ENCODE measurements at regions not wholly inside any gene's neighbourhood (a gene's known extent, or its start where the extent isn't known, plus 50 kb on each side); places are given as distances from the start of the nearest gene placed in this dataset.
A peak's percentile ranks its signal among the peaks of the same experiment; 100 is the strongest.

DNA sequence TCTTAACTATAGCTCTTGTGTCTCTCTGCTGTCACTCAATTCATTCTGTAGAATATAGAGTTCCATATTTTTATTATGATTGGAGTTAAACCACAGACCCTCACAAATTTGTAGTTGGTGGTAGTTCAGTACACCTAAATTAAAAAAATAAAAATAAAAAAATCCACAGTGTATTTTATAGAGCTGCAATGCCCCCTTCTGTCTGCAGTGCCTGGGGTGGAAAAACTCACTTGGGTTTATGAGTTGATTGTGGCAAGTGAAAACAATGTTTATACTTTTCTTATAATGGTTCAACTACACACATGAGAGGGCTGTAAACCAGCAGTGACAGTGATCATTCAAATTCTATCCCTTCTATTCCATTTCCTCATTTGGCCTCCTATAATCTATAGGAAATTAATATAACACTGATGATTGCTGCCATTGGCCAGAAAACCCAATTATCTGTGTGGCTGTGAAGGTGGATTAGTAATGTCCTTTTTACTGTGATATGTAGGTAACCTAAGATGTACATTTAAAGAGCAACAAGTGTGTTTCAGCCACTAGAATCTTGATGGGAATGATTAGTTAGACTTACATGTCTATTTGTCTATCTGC lies 166.9 kb upstream of the LRIG3 start:
- Histone ChIP-seq H3K4me1 (peaks cover 0 to 35% (median 3%) of the 10 kb centered on the region in 3 donors), H3K9me3 (no peaks in the 10 kb centered on the region), H3K4me3 (no peak overlapping the region), H3K36me3 (no peaks in the 10 kb centered on the region), H3K27me3 (no peaks in the 10 kb centered on the region), H3K27ac (no peak overlapping the region)
- TF ChIP-seq POLR2A (IDR thresholded peaks at IDR 0.05) (no peak), CTCF (IDR thresholded peaks at IDR 0.05) (peak in 5 of 6 experiments; percentile 41 to 57 (median 54))
- intact Hi-C loops (cut with DNase I): loop anchor here (10.0 kb wide), 1 partner anchor 542 kb away; no protein-coding TSS in a partner anchor
- DNase-seq: no peak

DNA sequence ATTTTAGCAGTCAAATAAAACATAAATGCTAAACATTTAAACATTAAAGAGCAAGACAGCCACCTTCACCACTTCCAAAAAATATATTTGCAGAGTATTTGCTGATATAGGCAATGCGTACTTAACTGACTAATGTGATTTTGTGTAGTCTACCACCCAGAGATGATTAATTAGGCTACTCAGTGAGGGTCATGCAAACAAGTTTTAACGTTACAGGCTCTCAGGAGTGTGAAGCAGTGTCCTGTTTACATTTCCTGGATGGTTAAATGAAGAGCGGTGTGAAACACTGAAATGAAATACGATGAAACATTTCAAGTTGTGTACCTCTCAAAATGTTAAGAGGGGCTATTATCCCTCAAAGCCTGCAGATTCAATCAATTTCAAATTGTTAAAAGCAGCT lies 165.8 kb upstream of the LRIG3 start:
- 48 to 55% methylated on average over 4 of the region's 4 CpGs for WGBS, 2 donors
- no peak for DNase-seq
- Histone ChIP-seq H3K27ac (peak overlapping the region in 1 of 4 donors; percentile 57), H3K36me3 (no peaks in the 10 kb centered on the region), H3K9me3 (no peaks in the 10 kb centered on the region), H3K27me3 (no peaks in the 10 kb centered on the region), H3K4me1 (peaks cover 0 to 41% (median 3%) of the 10 kb centered on the region in 3 donors), H3K4me3 (no peak overlapping the region)
- no peak for TF ChIP-seq CTCF (IDR thresholded peaks at IDR 0.05)
- TF ChIP-seq POLR2A (IDR thresholded peaks at IDR 0.05): no peak
- intact Hi-C loops (cut with DNase I): loop anchor here (10.0 kb wide), 1 partner anchor 541 kb away; no protein-coding TSS in a partner anchor

GRCh38 chr12:59085690-59086089 lies 165.4 kb upstream of the LRIG3 start:
- H3K4me1 ChIP-seq: peaks cover 0 to 45% (median 4%) of the 10 kb centered on the region in 3 donors
- peak overlapping the region in 2 of 4 donors; percentile 57 to 65 for H3K27ac ChIP-seq
- H3K9me3 ChIP-seq: no peaks in the 10 kb centered on the region
- TF ChIP-seq POLR2A (IDR thresholded peaks at IDR 0.05) (no peak), CTCF (IDR thresholded peaks at IDR 0.05) (no peak)
- H3K36me3 ChIP-seq: no peaks in the 10 kb centered on the region
- H3K27me3 ChIP-seq: no peaks in the 10 kb centered on the region
- H3K4me3 ChIP-seq: no peak overlapping the region
- 16 to 17% methylated on average over 3 of the region's 3 CpGs for WGBS, 2 donors
- no peak for DNase-seq
- intact Hi-C loops (cut with DNase I): loop anchor here (10.0 kb wide), 1 partner anchor 541 kb away; no protein-coding TSS in a partner anchor

GRCh38 chr12:59084511-59085375 lies 164.4 kb upstream of the LRIG3 start:
- WGBS, 2 donors: 21 to 36% methylated on average over 11 to 12 of the region's 12 CpGs
- Histone ChIP-seq H3K27ac (peak overlapping the region in 3 of 4 donors; percentile 57 to 65 (median 59)), H3K36me3 (no peaks in the 10 kb centered on the region), H3K4me3 (peak overlapping the region in 1 of 4 donors; percentile 9), H3K27me3 (no peaks in the 10 kb centered on the region), H3K4me1 (peaks cover 0 to 55% (median 11%) of the 10 kb centered on the region in 3 donors), H3K9me3 (no peaks in the 10 kb centered on the region)
- no peak for DNase-seq
- intact Hi-C loops (cut with DNase I): loop anchor here (10.0 kb wide), 1 partner anchor 540 kb away; no protein-coding TSS in a partner anchor
- TF ChIP-seq POLR2A (IDR thresholded peaks at IDR 0.05): no peak
- no peak for TF ChIP-seq CTCF (IDR thresholded peaks at IDR 0.05)

GRCh38 chr12:59082952-59083351 lies 162.6 kb upstream of the LRIG3 start:
- H3K36me3 ChIP-seq: no peaks in the 10 kb centered on the region
- H3K4me1 ChIP-seq: peaks cover 8 to 73% (median 15%) of the 10 kb centered on the region in 3 donors
- TF ChIP-seq CTCF (IDR thresholded peaks at IDR 0.05): no peak
- no peak for TF ChIP-seq POLR2A (IDR thresholded peaks at IDR 0.05)
- no peaks in the 10 kb centered on the region for H3K27me3 ChIP-seq
- no peak overlapping the region for H3K4me3 ChIP-seq
- no peaks in the 10 kb centered on the region for H3K9me3 ChIP-seq
- WGBS, 2 donors: 73 to 80% methylated on average over 3 of the region's 3 CpGs
- intact Hi-C loops (cut with DNase I): loop anchor here (10.0 kb wide), 1 partner anchor 538 kb away; no protein-coding TSS in a partner anchor
- H3K27ac ChIP-seq: no peak overlapping the region
- no peak for DNase-seq

All from esophagus squamous epithelium (tissue), 5 donors.